ENCODE measurements at regions not wholly inside any gene's neighbourhood (a gene's known extent, or its start where the extent isn't known, plus 50 kb on each side); places are given as distances from the start of the nearest gene placed in this dataset.

DNA sequence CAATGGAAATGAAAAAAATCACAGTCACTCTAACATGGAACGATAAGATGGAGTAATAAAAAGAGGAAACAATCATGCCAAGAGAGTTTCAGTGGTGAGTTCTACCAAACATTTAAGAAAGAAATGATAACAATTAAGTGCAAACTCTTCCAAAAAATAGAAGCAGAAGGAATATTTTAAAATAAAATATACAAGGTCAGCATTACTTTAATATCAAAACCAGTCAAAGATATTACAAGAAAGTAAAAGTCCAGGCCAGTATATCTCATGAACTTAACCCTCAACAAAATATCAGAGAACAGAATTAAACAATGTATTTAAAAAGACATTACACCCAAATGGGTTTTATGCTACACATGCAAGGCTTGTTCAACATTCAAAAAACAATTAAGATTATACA is 829.4 kb downstream of the TRIB2 start:
- DNase-seq = no peak

DNA sequence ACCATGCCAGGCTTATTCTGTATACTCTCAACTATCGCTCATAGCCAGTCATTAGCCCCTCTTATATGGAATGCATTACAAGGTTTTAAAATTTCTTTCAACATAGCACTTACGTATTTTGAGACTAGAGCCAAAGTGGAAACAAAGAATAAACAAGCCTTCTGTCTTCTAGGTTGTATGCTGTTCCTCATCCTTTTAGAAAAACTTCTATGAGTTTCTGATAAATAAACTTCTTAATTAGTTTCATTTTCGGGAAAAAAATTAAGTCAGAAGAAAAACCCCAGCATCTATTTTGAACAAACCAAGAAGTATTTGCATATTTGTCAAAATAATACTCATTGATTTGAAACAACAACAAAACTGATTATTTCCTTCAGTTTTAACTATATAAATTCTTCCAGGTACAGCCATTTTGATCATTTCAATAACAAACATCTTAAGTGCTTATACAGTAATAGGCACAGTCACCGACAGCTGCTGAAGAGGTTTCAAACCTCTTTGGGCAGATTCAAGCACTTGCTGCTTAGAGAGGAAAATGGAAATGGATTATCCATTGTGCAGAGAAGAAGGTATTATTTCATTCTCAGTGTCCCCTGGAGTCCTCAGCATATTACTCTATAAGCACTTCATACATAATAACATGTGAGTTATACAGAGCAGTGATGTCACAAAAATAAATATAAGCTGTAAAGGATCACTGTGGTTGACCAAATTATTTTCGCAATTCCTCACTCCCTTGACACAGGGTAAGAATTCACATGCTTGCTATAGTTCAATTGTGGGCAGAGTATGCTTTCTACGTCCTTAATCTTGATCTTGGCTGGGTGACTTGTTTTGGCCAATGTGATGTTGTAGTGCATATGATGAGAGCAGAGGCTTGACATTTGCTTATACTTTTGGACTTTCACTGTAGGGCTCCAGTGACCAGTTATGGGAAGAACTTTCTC is 833.8 kb downstream of the TRIB2 start:
- DNase-seq = no peak

DNA sequence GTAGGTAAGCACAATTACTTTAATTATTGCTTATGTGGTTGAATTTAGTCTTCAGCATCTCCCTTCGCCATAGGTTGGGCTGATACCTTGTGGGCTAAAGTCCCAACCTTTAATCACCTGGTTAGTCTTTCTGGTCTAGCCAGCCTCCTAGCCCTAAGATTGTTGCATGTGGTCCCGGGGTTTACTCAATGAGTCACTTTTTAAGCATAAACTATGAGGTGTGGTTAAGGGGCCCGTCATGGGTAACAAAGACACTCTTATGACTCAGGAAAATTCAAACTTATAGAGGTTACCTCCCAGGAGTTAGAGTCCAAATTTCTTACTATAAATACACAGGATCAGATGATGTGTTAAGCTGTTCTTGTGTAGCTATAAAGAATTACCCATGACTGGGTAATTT is 841.6 kb downstream of the TRIB2 start:
- no peak for DNase-seq

DNA sequence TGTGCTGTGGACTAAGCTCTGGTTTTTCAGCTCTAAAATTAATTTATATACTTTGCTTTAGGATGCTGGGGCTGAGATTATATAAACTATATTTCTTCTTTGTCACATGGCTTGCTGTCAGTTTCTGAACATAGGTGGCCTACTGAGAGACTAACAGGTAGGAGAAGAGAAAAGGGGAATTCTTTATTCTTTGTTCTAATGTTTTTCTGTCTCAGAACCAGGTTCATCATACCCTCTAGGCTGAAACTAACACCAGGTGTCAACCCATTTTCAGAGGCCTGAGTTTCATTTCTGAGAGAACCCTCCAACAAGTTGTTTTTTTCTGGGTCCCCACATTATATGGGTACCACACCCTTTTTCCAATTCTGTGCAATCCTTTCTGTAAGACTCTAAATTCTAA is 843.6 kb downstream of the TRIB2 start:
- DNase-seq = no peak

DNA sequence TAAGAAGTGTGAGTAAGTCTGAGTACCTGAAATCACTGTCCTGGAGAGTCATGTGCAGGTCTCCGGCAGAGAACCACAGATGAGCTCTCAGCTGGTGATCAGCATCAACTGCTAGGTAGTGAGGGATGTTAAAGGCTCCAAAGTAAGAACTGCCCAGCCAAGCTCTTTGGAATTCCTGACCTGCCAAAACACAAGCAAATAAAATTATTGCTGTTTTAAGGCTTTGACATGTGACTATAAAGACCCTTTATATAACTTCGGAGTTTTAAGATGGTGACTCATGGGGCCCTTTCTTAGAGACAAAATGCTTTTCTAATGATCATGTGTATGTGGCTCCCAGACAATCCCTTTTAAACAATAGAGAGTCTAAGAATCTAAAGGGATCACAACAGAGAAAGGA is 855.7 kb downstream of the TRIB2 start:
- no peak for DNase-seq

DNA sequence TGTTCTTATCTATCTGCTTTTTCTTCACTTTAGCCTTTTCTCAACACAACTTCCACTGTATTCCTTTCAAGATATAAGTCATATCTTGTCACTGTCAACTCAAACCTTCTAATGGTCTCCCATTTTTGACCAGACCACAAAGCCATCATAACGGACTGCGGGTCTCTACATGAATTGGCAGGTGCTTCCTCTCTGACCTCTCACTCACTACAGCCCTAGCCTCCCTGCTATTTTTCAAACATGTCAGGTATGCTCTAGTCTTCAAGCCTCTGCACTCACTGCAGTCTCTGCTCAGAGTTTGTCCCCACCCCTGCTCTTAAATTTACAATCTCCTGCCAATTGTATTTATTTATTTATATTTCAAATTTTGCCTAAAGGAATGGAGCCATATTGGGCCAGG is 858.1 kb downstream of the TRIB2 start:
- DNase-seq = no peak

DNA sequence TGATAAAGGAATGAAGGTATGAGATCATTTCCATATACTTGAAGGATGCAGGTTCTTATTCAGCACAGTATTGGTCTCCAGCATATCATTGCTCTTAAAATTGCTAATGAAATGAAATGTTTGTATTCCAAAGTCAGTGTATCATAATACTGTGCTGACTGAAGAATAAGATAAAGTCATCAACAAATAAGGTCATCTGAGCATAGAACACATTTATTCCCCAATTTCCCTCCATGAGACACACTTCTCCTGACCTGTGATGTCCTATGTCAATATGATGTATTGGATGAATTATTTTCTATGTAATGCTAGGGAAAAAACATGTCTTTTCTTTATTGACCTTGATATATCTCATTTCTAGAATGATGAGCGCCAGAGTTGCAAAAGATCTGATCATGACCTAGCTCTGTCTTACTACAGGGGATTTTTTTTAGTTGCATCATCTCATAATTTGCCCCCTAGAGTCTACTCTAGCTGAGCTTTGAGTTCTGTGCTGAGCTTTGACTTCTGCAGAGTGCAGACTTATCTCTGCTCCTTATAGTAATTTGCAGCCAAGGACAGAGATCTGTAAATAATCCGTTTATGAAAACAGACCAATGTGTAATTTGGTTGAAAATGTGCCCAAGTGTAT is 859.8 kb downstream of the TRIB2 start:
- DNase-seq = no peak

DNA sequence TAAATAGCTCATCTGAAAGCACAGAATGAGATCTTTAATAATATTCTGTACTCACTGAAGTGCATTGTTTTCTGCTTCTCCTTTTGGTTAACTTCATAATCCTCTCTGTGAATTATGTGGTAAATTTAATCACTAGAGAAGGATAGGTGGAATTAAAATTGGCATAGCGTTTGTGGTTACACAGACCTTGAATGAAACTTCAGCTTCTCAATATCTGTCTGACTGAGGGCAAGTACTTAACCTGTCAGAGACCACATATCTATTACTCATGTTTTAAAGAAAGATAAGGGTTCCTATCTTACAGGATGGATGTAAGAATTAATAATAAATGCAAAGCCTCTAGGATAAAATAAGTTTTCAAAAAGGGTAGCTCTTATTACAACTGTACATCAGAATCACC is 861.8 kb downstream of the TRIB2 start:
- DNase-seq = no peak

DNA sequence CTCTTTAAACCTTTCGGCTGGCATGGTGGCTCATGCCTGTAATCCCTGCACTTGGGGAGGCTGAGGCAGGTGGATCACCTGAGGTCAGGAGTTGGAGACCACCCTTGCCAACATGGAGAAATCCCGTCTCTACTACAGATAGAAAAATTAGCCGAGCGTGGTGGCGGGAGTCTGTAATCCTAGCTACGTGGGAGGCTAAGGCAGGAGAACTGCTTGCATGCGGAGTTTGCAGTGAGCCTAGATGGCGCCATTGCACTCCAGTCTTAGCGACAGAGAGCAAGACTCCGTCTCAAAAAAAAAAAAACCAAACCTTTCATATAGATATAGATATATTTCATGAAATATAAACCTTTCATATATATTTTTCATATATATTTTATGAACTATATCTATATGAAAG is 864.7 kb downstream of the TRIB2 start:
- DNase-seq = no peak

DNA sequence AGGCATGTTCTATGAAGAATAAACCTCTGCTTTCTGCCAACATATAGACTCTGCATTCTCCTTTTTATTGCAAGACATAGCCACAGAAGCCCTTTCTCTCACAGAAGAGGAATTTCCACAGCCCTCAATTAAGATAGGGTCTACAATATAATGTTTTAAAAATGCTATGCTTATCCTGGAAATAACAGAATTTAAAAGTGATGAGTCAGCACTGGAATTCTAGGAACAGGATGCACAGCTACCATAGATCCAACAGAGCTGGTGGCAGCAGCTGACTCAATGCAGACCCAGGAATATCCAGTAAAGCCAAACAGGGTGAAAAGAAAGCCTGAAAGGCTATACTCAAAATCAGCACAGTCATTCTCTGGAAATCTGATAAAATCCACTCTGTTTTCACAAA is 866.9 kb downstream of the TRIB2 start:
- DNase-seq = no peak

DNA sequence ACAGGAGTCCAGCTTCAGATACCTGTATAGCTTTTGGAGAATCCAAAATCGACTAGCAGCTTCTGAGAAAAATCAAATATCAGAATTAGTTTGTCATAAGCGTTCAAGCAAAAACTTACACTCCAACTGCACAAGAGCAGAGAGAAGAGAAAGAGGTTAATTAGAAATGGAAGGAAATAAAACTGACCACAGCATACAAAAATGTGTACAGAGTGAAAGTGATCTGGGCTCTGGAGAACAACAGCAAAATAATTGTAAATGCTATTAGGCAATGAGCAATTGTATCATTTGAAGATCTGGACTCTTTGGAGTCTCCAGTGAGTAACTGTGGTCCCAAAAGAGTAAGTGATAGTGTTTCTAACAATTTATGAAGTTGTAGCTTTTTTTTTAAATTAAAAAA is 867.3 kb downstream of the TRIB2 start:
- no peak for DNase-seq

DNA sequence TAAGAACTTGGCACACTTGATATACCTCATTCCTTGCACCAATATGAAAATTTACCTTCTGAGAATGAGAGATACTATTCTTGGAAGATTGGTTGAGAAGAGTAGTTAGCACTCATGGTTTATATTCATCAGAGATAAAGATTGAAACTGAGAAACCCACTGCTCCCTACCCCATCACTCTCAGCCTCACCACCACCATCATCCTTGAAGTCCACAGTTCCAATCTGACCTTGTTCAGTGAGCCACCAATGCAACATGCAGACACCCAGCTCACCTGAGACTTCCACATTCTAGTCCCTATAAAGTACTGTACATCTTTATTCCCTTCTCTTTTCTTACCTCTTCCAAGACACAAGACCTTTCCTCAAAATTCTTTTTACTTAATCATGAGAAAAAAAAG is 869.0 kb downstream of the TRIB2 start:
- DNase-seq = no peak

DNA sequence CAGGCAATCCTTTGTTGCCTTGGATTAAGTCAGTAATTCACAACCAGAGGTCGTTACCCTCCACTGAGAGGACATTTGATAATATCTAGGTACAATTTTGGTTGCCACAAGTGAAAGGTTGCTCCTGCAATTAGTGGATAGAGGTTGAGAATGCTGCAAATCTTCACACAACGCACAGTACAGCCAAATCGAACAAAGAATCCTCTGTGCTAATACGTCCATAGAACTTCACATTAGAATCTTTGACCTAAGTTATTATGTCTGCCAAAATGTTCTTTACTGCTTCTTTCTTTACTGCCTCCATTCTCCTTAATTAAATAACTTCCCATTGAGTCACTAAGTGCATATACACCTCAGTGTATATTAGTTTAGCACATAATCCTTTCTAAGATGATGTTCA is 879.5 kb downstream of the TRIB2 start:
- DNase-seq = no peak

DNA sequence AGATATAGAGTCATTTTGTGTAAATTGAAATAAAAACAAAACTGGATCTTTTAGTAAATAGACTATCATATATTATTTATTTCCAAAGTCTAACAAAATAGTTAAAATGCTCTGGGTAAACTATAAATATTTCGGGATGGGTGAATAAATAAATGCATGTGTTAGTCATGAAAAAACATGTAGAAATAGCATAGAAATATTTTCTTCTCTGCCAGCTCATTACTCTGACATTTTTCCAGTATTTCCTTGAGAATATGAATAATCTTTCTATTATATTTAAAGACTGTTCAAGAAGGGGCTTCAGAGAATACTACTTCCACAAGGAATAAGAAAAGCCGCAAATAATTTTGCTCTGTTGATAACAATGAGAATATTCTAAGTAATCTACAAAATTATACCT is 880.4 kb downstream of the TRIB2 start:
- no peak for DNase-seq

DNA sequence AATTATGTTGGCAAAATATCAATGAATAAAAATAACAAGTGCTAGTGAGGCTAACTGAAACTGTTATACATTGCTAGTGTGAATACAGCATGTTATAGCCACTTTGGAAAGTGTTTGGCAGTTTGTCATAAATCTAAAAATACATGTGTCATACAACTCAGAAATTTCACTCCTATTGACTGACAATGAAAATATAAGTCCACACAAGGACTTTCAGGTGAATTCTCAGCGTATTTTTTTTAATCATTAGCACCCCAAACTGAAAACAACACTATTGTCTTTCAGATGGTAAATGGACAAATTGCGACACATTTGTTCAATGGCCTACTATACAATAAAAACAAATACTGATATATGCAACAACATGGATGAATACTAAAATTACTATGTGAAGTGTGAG is 884.8 kb downstream of the TRIB2 start:
- DNase-seq = no peak

DNA sequence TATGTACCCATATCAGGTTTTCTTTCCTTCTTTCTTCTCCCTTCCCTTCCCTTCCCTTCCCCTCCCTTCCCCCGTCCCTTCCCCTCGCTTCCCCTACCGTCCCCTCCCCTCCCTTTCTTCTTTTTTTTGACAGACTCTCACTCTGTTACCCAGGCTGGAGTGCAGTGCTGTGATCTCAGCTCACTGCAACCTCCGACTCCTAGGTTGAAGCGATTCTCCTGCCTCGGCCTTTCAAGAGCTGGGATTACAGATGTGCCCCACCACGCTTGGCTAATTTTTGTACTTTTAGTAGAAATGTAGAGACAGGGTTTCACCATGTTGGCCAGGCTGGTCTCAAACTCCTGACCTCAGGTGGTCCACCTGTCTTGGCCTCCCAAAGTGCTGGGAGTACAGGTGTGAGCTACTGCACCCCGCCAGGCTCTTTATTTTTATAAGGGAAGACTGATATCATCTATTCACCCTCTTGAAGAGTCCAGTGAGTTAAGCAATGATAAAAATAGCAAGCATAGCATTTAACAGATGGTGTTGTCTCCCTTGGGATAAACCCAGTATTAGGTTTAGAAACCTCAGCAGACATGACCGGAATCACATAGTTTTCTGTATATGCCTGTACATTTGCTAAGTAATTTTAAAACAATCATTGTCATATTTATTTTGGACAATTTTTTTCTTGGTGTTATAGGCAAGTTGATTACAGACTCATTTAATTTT is 888.4 kb downstream of the TRIB2 start:
- DNase-seq = no peak

DNA sequence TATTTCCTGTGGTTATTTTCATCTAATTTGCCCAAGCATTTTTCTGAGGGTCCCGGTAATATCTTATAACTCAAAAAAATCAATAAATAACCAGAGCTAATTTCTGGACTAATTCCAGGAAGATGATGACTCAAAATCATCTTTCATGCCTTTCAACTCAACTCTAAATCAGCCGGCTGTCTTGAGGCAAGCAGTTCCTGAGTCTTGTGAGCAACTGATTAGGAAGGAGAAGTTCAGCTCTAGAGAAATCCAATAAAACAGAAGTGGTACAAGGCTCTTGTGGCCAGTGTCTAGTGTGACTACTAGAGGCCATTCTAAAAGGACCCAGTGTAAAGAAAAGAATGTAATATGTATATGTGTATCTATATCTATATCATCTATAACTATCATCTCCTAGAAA is 890.4 kb downstream of the TRIB2 start:
- no peak for DNase-seq

DNA sequence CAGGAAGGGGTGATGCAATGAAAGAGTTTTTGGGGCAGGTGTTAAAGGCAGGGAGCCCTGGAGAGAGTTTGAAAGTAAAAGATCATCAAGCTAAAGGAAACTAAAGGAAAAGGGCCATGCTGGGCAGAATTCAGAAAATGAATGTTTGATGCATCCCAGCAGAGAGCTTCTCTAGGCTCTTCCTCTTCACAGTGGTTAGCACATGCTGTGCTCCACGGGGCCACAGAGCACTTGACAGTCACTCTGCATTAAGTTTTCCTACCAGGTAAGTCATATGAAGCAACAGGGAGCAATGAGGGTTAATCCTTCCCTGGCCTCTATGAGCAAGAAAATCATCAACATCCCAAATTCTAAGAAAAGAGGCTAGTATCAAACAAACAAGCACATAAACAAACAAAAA is 895.2 kb downstream of the TRIB2 start:
- DNase-seq = no peak

DNA sequence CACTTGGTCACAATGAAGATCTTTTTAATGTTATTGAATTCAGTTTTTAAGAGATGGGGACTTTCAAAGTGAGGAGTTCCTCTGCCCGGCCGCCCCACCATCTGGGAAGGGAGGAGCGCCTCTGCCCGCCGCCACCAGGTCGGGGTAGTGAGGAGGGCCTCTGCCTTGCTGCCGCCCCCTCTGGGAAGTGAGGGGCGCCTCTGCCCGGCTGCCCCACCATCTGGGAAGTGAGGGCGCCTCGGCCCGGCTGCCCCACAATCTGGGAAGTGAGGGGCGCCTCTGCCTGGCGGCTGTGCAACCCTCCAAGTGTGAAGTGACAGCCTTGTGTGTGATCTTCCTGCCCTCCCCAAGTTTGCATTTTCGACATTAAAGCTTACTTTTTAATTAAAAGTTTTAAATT is 899.3 kb downstream of the TRIB2 start:
- no peak for DNase-seq

DNA sequence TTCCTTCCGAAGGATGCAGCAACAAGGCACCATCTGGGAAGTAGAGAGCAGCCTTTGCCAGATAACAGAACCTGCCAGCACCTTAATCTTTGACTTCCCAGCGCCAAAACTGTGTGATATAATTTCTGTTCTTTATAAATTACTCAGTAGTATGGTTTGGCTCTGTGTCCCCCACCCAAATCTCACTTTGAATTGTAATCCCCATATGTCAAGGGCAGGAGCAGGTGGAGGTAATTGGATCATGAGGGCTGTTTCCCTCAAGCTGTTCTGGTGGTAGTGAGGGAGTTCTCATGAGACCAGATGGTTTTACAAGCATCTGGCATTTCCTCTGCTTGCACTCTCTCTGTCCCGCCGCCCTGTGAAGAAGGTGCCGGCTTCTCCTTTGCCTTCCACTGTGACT is 899.9 kb downstream of the TRIB2 start:
- no peak for DNase-seq

DNA sequence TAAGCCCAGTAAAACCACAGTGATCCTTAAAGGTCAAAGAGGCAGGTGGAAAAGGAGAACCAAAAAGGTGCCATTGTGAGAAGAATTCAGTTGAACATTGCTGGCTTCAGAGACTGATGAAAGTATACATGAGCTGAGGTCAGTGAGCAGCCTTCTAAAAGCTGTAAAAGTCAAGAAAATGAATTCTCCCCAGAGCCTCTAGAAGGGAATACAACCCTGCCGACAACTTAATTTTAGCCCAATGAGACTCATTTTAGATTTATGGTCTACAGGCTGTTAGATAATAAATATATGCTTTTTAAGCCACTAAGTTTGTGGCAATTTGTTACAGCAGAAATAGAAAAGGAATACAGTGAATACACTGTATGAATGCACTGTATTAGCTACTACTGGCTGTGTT is 911.4 kb downstream of the TRIB2 start:
- no peak for DNase-seq

DNA sequence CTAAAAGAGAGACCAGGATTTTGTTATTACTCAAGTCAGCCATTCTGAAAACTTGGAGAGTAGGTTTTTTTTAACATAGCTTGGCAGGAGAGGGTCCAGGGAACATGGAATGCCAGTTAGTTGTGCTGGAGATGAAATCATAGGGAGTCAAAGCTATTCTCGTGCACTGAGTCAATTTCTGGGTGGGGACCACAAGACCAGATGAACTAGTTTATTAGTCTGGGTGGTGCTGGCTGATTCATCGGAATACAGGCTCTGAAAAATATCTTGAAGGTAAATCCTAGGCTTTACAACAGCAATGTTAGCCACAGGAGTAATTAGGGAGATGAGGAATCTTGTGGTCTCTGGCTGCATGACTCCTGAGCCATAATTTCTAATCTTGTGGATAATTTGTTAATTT is 921.4 kb downstream of the TRIB2 start:
- DNase-seq = no peak

DNA sequence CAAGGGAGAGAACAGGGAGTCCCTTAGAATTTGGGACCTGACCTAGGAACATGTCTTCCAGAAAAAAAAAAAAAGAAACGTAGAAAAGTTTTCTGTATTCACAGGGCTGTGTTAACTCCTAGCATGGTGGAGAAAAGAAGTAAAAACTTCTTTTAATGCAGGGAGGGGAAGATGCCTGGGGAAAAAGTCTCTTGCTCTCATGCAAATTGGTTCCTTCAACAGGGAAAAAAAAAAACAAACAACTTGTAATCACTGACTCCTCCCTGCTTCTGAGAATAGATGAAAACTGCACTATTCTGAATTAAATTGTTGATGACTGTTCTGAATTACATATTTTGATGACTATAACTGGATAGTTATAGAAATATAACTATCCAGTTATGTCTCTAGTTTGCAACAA is 933.2 kb downstream of the TRIB2 start:
- no peak for DNase-seq

DNA sequence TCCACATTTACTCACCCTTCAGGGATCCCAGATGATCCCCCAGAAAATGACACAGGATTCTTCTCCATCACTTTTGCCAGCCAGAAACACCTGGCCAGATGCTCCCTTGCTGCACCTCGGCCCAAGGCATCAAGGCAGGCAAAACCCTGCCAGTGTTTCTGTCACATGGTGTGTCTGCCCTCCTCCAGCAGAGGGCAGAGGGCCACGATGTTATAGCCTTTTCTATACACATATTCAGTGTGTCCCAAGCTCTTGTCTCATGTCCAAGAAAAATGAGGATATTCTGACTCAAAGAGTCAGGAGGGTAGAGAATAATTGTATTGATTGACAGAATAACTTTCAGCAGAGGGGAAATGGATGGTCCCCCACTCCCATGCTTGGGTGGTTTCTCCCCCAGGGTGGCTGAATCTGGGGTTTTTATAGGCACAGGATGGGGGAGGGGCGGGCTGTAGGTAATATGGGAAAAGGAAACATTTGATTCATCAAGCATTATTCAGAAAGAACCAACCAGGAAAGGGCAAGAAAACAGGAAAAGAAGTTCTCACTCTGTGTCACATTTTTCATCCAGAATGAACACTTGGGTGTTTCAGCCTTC is 933.9 kb downstream of the TRIB2 start:
- DNase-seq = no peak
